ENCODE measurements at regions not wholly inside any gene's neighbourhood (a gene's known extent, or its start where the extent isn't known, plus 50 kb on each side); places are given as distances from the start of the nearest gene placed in this dataset.

- DNase-seq (ENCODE audit: low spot score): no peak
These were observed 616.3 kb upstream of the CDH8 start for GRCh38 chr16:62652441-62653120.

DNA sequence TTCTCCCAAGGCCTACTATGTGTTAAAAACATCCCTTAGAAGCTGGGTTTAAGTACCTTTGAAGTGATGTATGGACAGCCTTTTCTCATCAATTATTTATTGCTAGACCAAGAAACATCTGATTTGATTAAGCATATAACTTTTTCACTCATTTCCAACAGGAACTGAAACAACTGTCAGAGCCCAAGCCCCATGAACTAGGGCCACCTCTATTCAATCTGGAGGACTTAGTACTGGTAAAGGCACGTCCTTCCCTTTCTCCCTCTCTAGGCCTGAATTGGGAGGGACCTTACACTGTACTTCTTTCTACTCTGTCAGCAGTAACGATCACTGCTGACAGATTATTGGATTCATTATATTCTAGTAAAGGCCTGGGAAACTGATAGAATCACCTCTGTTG lies 612.0 kb upstream of the CDH8 start:
- no peak for DNase-seq (ENCODE audit: low spot score)

DNA sequence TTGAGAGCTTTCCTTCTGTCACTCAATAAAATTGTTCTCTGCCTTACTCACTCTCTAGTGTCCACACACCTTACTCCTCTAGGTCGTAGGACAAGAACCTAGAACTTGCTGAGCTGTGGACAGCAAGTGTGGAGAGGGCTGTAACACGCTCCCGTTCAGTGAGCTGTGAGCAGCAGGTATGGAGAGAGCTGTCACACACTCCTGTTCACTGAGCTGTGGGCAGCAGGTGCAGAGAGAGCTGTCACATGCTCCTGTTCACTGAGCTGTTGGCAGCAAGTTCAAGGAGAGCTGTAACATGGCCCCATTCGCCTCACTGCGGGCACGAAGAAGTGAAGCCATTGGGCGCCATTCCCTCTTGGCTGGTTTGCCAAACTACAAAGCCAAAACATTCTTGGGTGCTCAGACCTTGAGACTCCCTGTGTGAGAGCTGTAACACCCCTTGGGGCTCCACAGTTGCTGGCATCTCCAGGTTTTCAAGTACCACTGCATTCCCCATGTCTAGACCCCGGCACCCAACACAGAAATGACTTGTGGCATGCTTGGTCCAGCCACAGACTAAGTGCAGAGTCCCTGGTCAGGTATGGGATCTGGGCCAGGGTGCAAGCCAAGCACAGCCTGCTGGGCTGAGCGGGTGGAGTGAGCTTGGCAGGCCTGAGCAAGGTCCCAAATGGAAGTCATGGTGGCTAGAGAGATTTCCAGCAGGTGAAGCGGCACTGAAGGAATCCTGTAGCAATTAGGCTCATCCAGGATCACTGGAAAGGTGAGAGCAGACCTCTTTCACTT lies 608.0 kb upstream of the CDH8 start:
- DNase-seq (ENCODE audit: low spot score): no peak

GRCh38 chr16:62642677-62643076 lies 606.4 kb upstream of the CDH8 start:
- no peak for DNase-seq (ENCODE audit: low spot score)

- no peak for DNase-seq (ENCODE audit: low spot score)
These were observed 603.7 kb upstream of the CDH8 start for GRCh38 chr16:62639890-62640289.

- no peak for DNase-seq (ENCODE audit: low spot score)
These were observed 603.0 kb upstream of the CDH8 start for GRCh38 chr16:62638964-62639870.

DNA sequence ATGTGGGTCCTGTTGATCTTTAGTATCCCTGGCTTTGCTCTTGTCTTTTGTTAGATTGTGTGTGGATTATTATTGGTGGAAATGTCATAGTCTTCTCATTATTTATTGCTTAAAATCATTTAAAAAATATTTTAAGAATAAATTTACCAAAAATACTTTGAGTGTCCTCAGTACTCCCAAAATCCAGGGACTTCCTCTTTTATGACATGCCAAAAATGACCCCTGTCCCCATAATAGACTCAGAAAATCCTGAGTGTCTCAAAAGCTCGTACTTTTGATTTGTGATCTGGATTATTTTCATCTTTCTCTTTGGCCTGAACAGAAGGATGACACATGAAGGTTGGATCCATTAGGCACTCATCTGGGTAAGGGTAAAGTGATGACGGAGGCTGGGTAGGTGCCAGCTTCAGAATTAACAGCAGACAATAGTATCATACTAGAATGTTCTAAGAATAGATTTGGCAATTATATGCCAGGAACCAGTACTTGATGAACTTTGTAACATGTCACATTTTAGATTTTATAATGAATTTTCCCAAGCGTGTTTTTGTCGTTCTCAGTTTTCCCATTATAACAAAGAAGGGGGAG lies 602.2 kb upstream of the CDH8 start:
- DNase-seq (ENCODE audit: low spot score): no peak

DNA sequence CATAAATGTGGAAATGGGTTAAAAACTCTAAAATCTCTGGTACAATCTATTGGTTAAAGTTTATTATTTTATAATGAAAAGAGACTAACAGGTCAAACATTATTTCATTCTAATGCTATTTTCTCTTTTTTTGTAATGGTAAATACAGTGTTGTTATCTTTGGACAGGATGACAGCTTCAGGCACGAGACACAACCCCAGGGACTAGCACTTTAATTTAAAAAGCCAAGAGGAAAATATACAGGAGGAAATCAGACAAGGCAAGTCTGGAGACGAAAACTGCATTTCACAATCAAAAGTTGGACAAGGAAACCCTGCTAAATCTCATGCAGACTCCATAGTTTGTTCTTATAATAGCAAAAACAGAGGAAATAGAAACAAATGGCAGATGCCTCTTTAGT lies 589.1 kb upstream of the CDH8 start:
- no peak for DNase-seq (ENCODE audit: low spot score)

DNA sequence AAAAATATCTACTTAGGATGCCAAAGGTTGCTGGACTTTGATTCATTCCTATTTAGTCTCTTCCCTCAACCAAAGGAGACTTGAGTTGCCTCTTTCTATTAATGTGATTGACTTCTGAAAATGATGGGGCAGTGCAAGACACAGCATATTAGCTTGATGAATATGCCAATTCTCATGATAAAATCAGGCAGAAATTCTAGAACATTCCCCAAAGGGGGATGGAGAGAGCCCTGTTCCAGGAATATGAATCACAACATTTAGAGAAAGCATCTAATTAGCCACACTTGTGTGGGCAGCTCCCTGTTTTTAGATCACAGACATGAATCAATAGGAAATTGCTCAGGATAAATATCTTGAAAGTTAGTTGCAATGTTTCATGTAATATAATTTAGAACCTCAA lies 584.0 kb upstream of the CDH8 start:
- no peak for DNase-seq (ENCODE audit: low spot score)

DNA sequence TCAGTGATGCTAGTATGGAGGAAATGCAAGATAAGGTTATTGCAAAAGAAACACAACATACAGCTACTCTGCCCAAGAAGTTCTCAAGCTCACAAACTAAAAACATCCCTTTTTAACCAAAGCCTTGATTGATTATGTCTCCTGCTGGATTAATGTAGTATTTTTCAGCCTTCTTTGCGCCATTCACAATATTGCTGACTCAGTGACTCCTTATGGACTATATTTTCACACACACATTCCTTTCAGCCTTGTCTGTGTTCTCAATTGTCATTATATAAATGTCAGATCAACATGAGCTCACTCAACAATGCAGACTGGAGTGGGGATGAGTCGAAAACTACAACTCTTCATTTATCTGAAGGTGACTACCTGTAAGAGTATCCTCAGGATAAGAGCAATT lies 579.3 kb upstream of the CDH8 start:
- DNase-seq (ENCODE audit: low spot score): no peak

GRCh38 chr16:62610291-62610690 lies 574.1 kb upstream of the CDH8 start:
- DNase-seq (ENCODE audit: low spot score): no peak

GRCh38 chr16:62602790-62603189 lies 566.6 kb upstream of the CDH8 start:
- no peak for DNase-seq (ENCODE audit: low spot score)

- no peak for DNase-seq (ENCODE audit: low spot score)
These were observed 561.6 kb upstream of the CDH8 start for GRCh38 chr16:62597875-62598274.

GRCh38 chr16:62596584-62596983 lies 560.3 kb upstream of the CDH8 start:
- no peak for DNase-seq (ENCODE audit: low spot score)

- DNase-seq (ENCODE audit: low spot score): no peak
These were observed 559.9 kb upstream of the CDH8 start for GRCh38 chr16:62596125-62596524.

- no peak for DNase-seq (ENCODE audit: low spot score)
These were observed 550.1 kb upstream of the CDH8 start for GRCh38 chr16:62586128-62586862.

DNA sequence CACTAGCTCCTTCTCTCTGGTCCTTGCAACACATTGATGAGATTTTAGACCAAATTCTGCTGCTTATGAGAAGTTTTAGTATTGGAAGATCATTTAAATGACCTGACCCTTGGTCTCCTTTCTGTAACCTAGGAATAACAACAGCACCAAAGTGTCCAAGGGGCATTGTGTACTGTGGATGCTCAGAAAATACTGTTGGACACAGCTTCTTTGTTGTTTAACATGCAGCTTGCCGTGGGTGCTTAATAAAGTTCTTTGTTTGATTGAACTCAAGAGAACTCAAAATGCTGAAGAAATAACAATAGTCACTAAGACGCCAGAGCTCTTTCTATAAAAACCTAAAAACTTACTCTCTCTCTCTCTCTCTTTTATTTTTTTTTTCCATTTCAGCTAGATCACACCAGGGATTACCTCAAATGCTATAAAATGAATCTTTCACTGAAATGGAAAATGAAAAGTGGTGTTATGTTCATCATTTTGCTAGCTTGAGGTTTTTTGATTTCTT lies 548.9 kb upstream of the CDH8 start:
- no peak for DNase-seq (ENCODE audit: low spot score)

DNA sequence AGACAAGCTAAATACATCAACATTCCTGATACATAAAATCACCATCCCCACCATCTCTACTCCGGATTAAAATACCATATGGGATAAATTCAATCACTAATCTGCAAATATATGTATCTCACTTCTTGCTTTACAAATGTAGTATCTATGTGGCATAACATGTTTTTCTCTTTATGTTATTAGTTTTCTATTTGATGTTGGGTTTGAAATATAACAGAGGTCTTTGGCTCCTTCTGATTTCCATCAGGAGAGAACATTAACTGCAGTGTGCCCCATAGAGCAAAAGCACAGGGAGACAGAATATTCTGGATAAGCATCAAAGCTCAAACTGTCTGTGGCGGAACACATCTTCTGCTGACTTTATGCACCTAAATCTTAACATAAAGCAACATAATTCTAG lies 547.2 kb upstream of the CDH8 start:
- DNase-seq (ENCODE audit: low spot score): no peak

DNA sequence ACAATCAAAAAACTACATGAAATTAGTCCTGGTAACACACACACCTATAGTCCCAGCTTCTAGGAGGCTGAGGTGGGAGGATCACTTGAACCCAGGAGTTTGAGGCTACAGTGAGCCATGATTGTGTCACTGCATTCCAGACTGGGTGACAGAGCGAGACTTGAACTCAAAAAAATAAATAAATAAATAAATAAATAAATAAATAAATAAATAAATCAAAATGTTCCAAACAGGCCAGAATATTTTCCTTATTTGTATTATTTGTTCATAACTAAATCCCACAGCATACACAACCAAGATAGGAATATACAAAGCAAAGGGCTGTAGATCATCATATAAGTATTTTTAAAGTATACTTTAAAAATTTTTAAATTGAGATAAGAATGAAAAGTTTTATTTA lies 537.2 kb upstream of the CDH8 start:
- no peak for DNase-seq (ENCODE audit: low spot score)

GRCh38 chr16:62568926-62569325 lies 532.7 kb upstream of the CDH8 start:
- DNase-seq (ENCODE audit: low spot score): no peak

- no peak for DNase-seq (ENCODE audit: low spot score)
These were observed 529.5 kb upstream of the CDH8 start for GRCh38 chr16:62565706-62566105.

All from AG08395 (cell line).